CD4-positive, alpha-beta memory T cell (primary cell): ENCODE measurements at regions not wholly inside any gene's neighbourhood (a gene's known extent, or its start where the extent isn't known, plus 50 kb on each side); places are given as distances from the start of the nearest gene placed in this dataset.

ENCODE experiments used
- CTCF ChIA-PET: fragments of 350-600 bp; sonication (Branson Sonifier 250); formaldehyde crosslinking; loops from one replicate; lab custom pipeline; 2021; ENCODE audit warnings: inconsistent platforms; ENCODE audit not compliant: partially characterized antibody; lab: Charles Lee
- POLR2A ChIA-PET: fragments of 350-600 bp; sonication (Branson Sonifier 250); formaldehyde crosslinking; loops from one replicate; lab custom pipeline; 2021; ENCODE audit not compliant: partially characterized antibody; lab: Charles Lee
- DNase-seq, 5 donors: peaks; one replicate each; pipeline versions ENCODE4 v3.0.0 to v3.0.0-alpha.2; 2020 to 2022; ENCODE audit warnings: mixed read lengths in 1 of 5
- H3K27ac ChIP-seq: one replicate; pipeline ENCODE4 v1.7.0; 2013; ENCODE audit warnings: low read depth, low read length
- H3K27me3 ChIP-seq: 2 replicates; pipeline ENCODE4 v1.7.0; 2013; ENCODE audit warnings: mild to moderate bottlenecking, low read length, moderate library complexity; ENCODE audit not compliant: insufficient read depth
- H3K36me3 ChIP-seq: 2 replicates; pipeline ENCODE4 v1.7.0; 2013; ENCODE audit warnings: mild to moderate bottlenecking, low read length, moderate library complexity; ENCODE audit not compliant: insufficient read depth
- H3K4me1 ChIP-seq: 2 replicates; pipeline ENCODE4 v1.7.0; 2013; ENCODE audit warnings: mild to moderate bottlenecking, low read length, moderate library complexity; ENCODE audit not compliant: insufficient read depth
- H3K4me3 ChIP-seq, 2 donors: one replicate each; pipeline ENCODE4 v1.7.0; 2013; ENCODE audit warnings: low read length in 2 of 2, mild to moderate bottlenecking in 1 of 2
- H3K9me3 ChIP-seq, 2 donors: one replicate each; pipeline ENCODE4 v1.7.0; 2013; ENCODE audit warnings: low read length in 2 of 2, control low read depth in 1 of 2; ENCODE audit not compliant: control insufficient read depth in 1 of 2
- H3K27ac Mint-ChIP-seq, 7 donors: one replicate each; pipeline ENCODE4 v1.8.0; 2020 to 2021; ENCODE audit warnings: mixed read lengths in 7 of 7, mild to moderate bottlenecking in 6 of 7, inconsistent platforms in 3 of 7, moderate library complexity in 3 of 7
- H3K27me3 Mint-ChIP-seq, 2 donors: one replicate each; pipeline ENCODE4 v1.8.0; 2020 to 2021; ENCODE audit warnings: mixed read lengths in 2 of 2
- H3K36me3 Mint-ChIP-seq, 2 donors: one replicate each; pipeline ENCODE4 v1.8.0; 2020 to 2021; ENCODE audit warnings: mixed read lengths in 2 of 2, inconsistent platforms in 1 of 2, mild to moderate bottlenecking in 1 of 2
- H3K4me1 Mint-ChIP-seq, 4 donors: one replicate each; pipeline ENCODE4 v1.8.0; 2020 to 2021; ENCODE audit warnings: mixed read lengths in 4 of 4, mild to moderate bottlenecking in 1 of 4
- H3K4me3 Mint-ChIP-seq, 8 donors: one replicate each; pipeline ENCODE4 v1.8.0; 2020 to 2021; ENCODE audit warnings: mixed read lengths in 8 of 8, mild to moderate bottlenecking in 7 of 8, moderate library complexity in 6 of 8, inconsistent platforms in 3 of 8
- H3K9me3 Mint-ChIP-seq, 8 donors: one replicate each; pipeline ENCODE4 v1.8.0; 2020 to 2021; ENCODE audit warnings: mixed read lengths in 8 of 8, mild to moderate bottlenecking in 5 of 8, inconsistent platforms in 3 of 8, moderate library complexity in 1 of 8
- intact Hi-C: fragments of 100-400 bp; cut with micrococcal nuclease; formaldehyde crosslinking; loops from one replicate; pipeline ENCODE4 v1.15.1; 2023

DNA sequence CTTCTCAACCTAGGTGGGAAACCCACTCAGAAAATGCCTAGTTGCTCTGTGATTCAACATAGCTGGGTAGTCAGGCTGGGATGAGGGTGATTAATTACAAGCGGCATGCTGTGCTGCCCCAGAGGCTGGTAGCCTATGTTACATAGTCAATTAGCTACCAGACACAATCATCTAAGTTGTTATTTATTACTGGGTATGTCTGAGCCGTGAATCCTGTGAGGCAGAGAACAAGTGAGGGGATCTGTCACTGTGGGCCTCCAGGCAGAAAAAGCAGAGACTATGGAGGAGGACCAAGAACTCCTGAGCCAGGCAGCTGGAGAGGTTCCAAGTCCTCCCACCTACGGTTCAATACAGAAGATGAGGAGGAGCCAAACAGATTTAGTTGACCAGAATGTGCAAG lies 186.6 kb upstream of the BDNF start:
- H3K27ac Mint-ChIP-seq: no peak overlapping the region

GRCh38 chr11:27882066-27882697 lies 181.9 kb upstream of the BDNF start:
- Histone ChIP-seq H3K27ac (no peak overlapping the region), H3K27me3 (no peaks in the 10 kb centered on the region), H3K4me1 (no peaks in the 10 kb centered on the region), H3K36me3 (no peaks in the 10 kb centered on the region), H3K4me3 (no peak overlapping the region), H3K9me3 (no peaks in the 10 kb centered on the region)
- ChIA-PET POLR2A (no interaction called here), CTCF (no interaction called here)
- Mint-ChIP-seq H3K4me3 (no peak overlapping the region), H3K36me3 (no peaks in the 10 kb centered on the region), H3K9me3 (peaks cover 0 to 2% (median 0%) of the 10 kb centered on the region in 8 donors), H3K27ac (no peak overlapping the region), H3K27me3 (no peaks in the 10 kb centered on the region), H3K4me1 (no peaks in the 10 kb centered on the region)
- intact Hi-C loops: no loop called here
- DNase-seq: no peak

More for the DNA sequence above, 186.6 kb upstream of the BDNF start:
- Mint-ChIP-seq H3K4me1 (no peaks in the 10 kb centered on the region), H3K36me3 (no peaks in the 10 kb centered on the region), H3K4me3 (no peak overlapping the region), H3K9me3 (peaks cover 0 to 6% (median 2%) of the 10 kb centered on the region in 8 donors), H3K27me3 (no peaks in the 10 kb centered on the region)
- Histone ChIP-seq H3K4me3 (no peak overlapping the region), H3K4me1 (no peaks in the 10 kb centered on the region), H3K27me3 (no peaks in the 10 kb centered on the region), H3K27ac (no peak overlapping the region), H3K9me3 (no peaks in the 10 kb centered on the region), H3K36me3 (no peaks in the 10 kb centered on the region)
- ChIA-PET POLR2A (no interaction called here), CTCF (no interaction called here)
- intact Hi-C loops: no loop called here
- no peak for DNase-seq

DNA sequence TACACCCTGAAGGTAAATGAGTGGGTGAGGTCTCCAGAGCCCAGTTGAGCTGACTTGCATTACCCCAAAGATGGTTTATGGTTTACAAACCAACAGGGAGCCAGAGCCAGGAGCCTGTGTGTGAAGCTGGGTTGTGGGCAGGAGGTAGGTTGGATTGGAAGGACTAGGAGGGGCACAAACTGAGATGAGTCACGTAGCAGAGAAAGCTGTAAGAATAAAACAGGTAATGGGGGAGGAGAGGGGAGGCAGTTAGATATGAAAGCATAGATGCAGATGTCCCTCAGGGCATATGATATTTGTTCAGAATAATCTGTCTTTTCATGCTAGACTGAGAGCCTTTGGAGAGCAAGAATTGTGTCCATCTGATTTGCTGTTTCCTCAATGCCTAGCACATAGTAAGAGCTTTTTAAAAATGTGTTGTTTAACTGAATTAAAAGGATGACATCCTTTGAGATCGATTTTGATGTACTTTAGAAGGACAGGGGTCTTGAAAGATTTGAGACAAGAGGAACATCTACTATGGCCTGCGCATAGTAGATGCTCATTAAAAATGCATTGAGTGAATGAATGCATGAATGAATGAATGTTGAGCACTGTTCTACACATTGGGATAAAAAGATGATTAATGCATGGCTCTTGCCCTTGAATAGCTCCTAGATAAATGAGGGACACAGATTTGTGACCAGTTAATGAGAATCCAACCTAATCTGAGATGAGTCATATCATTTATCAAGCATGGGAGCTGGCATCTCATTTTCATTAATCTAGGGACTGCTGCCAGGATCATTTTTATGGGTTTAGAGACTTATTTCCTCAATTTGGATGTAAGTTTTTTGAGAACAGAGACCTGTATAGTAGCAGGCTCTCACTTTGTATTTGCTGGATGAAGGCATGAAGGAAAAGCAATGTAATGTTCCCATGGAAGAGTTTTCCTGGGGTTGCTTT lies 175.8 kb upstream of the BDNF start:
- H3K27ac Mint-ChIP-seq: no peak overlapping the region
- H3K4me3 ChIP-seq: no peak overlapping the region
- H3K4me3 Mint-ChIP-seq: no peak overlapping the region
- ChIA-PET POLR2A (no interaction called here), CTCF (no interaction called here)
- no peaks in the 10 kb centered on the region for H3K4me1 Mint-ChIP-seq
- H3K27ac ChIP-seq: no peak overlapping the region
- H3K9me3 ChIP-seq: no peaks in the 10 kb centered on the region
- no peaks in the 10 kb centered on the region for H3K27me3 ChIP-seq
- no peaks in the 10 kb centered on the region for H3K36me3 Mint-ChIP-seq
- intact Hi-C loops: no loop called here
- H3K27me3 Mint-ChIP-seq: no peaks in the 10 kb centered on the region
- peaks cover 0 to 3% (median 1%) of the 10 kb centered on the region in 8 donors for H3K9me3 Mint-ChIP-seq
- H3K36me3 ChIP-seq: no peaks in the 10 kb centered on the region
- H3K4me1 ChIP-seq: no peaks in the 10 kb centered on the region
- DNase-seq: no peak

DNA sequence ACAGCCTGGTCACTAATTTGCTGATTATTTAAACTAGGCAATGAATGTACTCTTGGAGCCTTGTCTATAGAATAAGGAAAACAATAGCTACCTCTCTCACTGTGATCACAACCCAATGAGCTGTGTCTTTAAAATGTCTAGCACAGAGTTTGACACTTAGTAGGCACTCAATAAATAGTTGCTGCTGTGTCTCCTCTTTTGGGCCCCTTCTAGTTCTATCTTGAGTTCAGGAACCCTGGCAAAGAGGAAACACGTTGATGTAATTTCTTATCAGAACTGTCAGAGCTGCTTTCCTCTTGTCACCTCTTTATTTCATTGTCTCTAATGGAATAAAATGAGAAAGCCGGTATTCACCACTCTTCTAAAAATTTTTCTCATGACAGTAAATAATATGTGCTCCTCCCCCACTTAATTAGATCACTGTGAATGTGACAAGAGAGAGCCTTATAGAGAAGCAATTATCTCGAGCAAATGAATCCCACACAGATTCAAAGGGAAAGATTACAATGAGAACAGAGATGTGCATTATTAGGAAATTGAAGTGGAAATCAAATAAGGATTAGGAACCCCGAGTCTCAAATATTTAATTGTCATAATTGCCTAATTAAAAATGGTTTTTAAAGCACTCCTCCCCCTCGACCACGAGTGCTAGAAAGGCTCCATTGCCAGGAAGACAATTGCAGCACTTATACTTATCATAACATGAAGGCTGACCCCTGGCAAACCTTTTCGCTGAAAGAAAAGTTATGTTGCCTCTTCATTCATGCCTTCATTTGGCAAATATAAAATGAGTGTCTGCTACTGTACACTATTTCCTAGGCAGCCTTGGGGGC lies 175.0 kb upstream of the BDNF start:
- H3K4me3 Mint-ChIP-seq: no peak overlapping the region
- H3K9me3 Mint-ChIP-seq: peaks cover 0 to 5% (median 1%) of the 10 kb centered on the region in 8 donors
- H3K4me1 Mint-ChIP-seq: no peaks in the 10 kb centered on the region
- H3K4me1 ChIP-seq: no peaks in the 10 kb centered on the region
- ChIA-PET CTCF (no interaction called here), POLR2A (no interaction called here)
- H3K9me3 ChIP-seq: no peaks in the 10 kb centered on the region
- no peaks in the 10 kb centered on the region for H3K36me3 Mint-ChIP-seq
- no peak overlapping the region for H3K4me3 ChIP-seq
- H3K27ac ChIP-seq: no peak overlapping the region
- no peaks in the 10 kb centered on the region for H3K27me3 Mint-ChIP-seq
- no peaks in the 10 kb centered on the region for H3K36me3 ChIP-seq
- H3K27ac Mint-ChIP-seq: no peak overlapping the region
- H3K27me3 ChIP-seq: no peaks in the 10 kb centered on the region
- no peak for DNase-seq
- intact Hi-C loops: no loop called here

GRCh38 chr11:27873664-27874063 lies 173.4 kb upstream of the BDNF start:
- no peak for DNase-seq
- Histone ChIP-seq H3K4me3 (no peak overlapping the region), H3K9me3 (no peaks in the 10 kb centered on the region), H3K27ac (no peak overlapping the region), H3K4me1 (no peaks in the 10 kb centered on the region), H3K27me3 (no peaks in the 10 kb centered on the region), H3K36me3 (no peaks in the 10 kb centered on the region)
- H3K36me3 Mint-ChIP-seq: no peaks in the 10 kb centered on the region
- CTCF ChIA-PET: no interaction called here
- POLR2A ChIA-PET: no interaction called here
- no peaks in the 10 kb centered on the region for H3K27me3 Mint-ChIP-seq
- no peaks in the 10 kb centered on the region for H3K4me1 Mint-ChIP-seq
- intact Hi-C loops: no loop called here
- peaks cover 0 to 5% (median 0%) of the 10 kb centered on the region in 8 donors for H3K9me3 Mint-ChIP-seq
- H3K4me3 Mint-ChIP-seq: no peak overlapping the region
- H3K27ac Mint-ChIP-seq: peak overlapping the region in 1 of 7 donors; percentile 22

GRCh38 chr11:27871056-27871455 lies 170.8 kb upstream of the BDNF start:
- Mint-ChIP-seq H3K4me3 (no peak overlapping the region), H3K9me3 (peaks cover 0 to 5% (median 0%) of the 10 kb centered on the region in 8 donors), H3K4me1 (no peaks in the 10 kb centered on the region), H3K27ac (no peak overlapping the region), H3K36me3 (no peaks in the 10 kb centered on the region), H3K27me3 (no peaks in the 10 kb centered on the region)
- ChIA-PET POLR2A (no interaction called here), CTCF (no interaction called here)
- intact Hi-C loops: no loop called here
- H3K4me1 ChIP-seq: no peaks in the 10 kb centered on the region
- H3K27ac ChIP-seq: no peak overlapping the region
- H3K9me3 ChIP-seq: no peaks in the 10 kb centered on the region
- no peak overlapping the region for H3K4me3 ChIP-seq
- H3K27me3 ChIP-seq: no peaks in the 10 kb centered on the region
- no peak for DNase-seq
- no peaks in the 10 kb centered on the region for H3K36me3 ChIP-seq

DNA sequence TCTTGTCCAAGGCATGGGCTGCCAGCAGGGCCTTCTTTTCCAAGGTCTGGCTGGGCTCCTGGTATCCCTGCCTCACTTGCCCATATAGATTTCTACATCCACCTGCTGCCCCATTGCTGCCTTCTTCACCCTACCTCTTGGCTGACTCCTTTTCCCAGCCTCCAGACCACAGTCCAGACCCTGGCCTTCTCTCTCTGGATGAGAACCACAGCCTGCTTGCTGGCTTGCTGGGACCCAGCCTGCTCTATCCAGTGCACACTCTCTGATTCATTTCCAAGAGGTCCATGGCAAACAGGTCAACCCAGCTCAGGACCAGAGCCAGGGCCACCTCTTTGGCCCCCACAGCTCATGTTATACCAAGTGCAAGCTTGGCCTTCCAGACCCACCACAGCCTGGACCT lies 169.4 kb upstream of the BDNF start:
- no peak for DNase-seq
- Mint-ChIP-seq H3K4me3 (no peak overlapping the region), H3K9me3 (peaks cover 0 to 5% (median 0%) of the 10 kb centered on the region in 8 donors), H3K27me3 (peaks cover 0 to 2% of the 10 kb centered on the region in 2 donors), H3K36me3 (no peaks in the 10 kb centered on the region), H3K4me1 (no peaks in the 10 kb centered on the region), H3K27ac (no peak overlapping the region)
- Histone ChIP-seq H3K27me3 (no peaks in the 10 kb centered on the region), H3K4me1 (no peaks in the 10 kb centered on the region), H3K9me3 (no peaks in the 10 kb centered on the region), H3K27ac (no peak overlapping the region), H3K36me3 (no peaks in the 10 kb centered on the region), H3K4me3 (no peak overlapping the region)
- CTCF ChIA-PET: no interaction called here
- intact Hi-C loops: no loop called here
- POLR2A ChIA-PET: no interaction called here
